GM12878 (cell line): ENCODE measurements at regions not wholly inside any gene's neighbourhood (a gene's known extent, or its start where the extent isn't known, plus 50 kb on each side); places are given as distances from the start of the nearest gene placed in this dataset.

Experiments used
- ATAC-seq: fragments of 200-7000 bp; cut with Tn5 transposase; 3 replicates; pipeline ENCODE4 v1.9.1; 2020; ENCODE audit warnings: mild to moderate bottlenecking, moderate library complexity
- BruUV-seq: library from RNA; stranded (reverse); fragments of 400-500 nt; replicated peaks from 2 replicates; lab custom pipeline; 2021; lab: Mats Ljungman, UMichigan
- CTCF ChIA-PET: fragments of 300-600 bp; sonication (Branson Sonifier 250); formaldehyde crosslinking; extraction: SDS; loops from one replicate; lab custom pipeline; 2021; ENCODE audit warnings: inconsistent platforms; lab: Yijun Ruan, JAX
- POLR2A ChIA-PET: fragments of 350-600 bp; formaldehyde crosslinking; extraction: SDS; loops from one replicate; lab custom pipeline; 2021; ENCODE audit warnings: inconsistent platforms; lab: Charles Lee
- RAD21 ChIA-PET: fragments of 300-600 bp; sonication (Branson Sonifier 250); formaldehyde crosslinking; loops from one replicate; lab custom pipeline; 2023; ENCODE audit warnings: antibody characterized with exemption; ENCODE audit not compliant: unreplicated experiment; lab: Charles Lee
- SMC1A ChIA-PET: fragments of 300-600 bp; sonication (Branson Sonifier 250); formaldehyde crosslinking; loops from one replicate; lab custom pipeline; 2023; ENCODE audit not compliant: unreplicated experiment, uncharacterized antibody; lab: Charles Lee
- DNase-seq: peaks from one replicate; pipeline ENCODE4 v3.0.0-alpha.2; 2011; ENCODE audit warnings: low read depth, low spot score
- FAIRE-seq: peaks from 3 replicates; lab custom pipeline; 2011; peaks lifted over from hg19 to GRCh38; lab: Jason Lieb, UNC
- H2AFZ ChIP-seq: 2 replicates; pipeline ENCODE4 v1.6.0; 2011; ENCODE audit warnings: low read depth, low read length, control low read depth; ENCODE audit not compliant: control insufficient read depth
- H3K27ac ChIP-seq: 2 replicates; pipeline ENCODE4 v1.5.1; 2011; ENCODE audit warnings: control low read depth; ENCODE audit not compliant: control insufficient read depth, insufficient read depth
- H3K27me3 ChIP-seq, 2 experiments: replicated peaks in 1 of 2; 2 replicates each; pipeline versions ENCODE4 v1.6.0 to v1.6.1; 2011; ENCODE audit warnings: low read length in 1 of 2; ENCODE audit not compliant: control insufficient read depth in 2 of 2, insufficient read depth in 2 of 2
- H3K36me3 ChIP-seq, 2 experiments: 2 replicates each; pipeline ENCODE4 v1.5.1; 2011; ENCODE audit warnings: low read length in 1 of 2; ENCODE audit not compliant: control insufficient read depth in 2 of 2, insufficient read depth in 2 of 2
- H3K4me1 ChIP-seq: 2 replicates; pipeline ENCODE4 v1.6.1; 2011; ENCODE audit warnings: mild to moderate bottlenecking, low read length, moderate library complexity, mixed read lengths; ENCODE audit not compliant: control insufficient read depth, insufficient read depth
- H3K4me2 ChIP-seq: 2 replicates; pipeline ENCODE4 v1.6.0; 2011; ENCODE audit warnings: control low read depth; ENCODE audit not compliant: control insufficient read depth, insufficient read depth
- H3K4me3 ChIP-seq: fragments of 200-600 bp; sonication (generic); 2 replicates; pipeline ENCODE4 v1.5.1; 2016
- H3K79me2 ChIP-seq: 2 replicates; pipeline ENCODE4 v1.6.0; 2011; ENCODE audit warnings: low read length; ENCODE audit not compliant: control insufficient read depth, insufficient read depth
- H3K9ac ChIP-seq: 2 replicates; pipeline ENCODE4 v1.8.0; 2011; ENCODE audit warnings: low read length, control low read depth, mixed read lengths; ENCODE audit not compliant: control insufficient read depth, insufficient read depth
- H3K9me3 ChIP-seq: replicated peaks from 3 replicates; pipeline ENCODE4 v1.5.1; 2011; ENCODE audit warnings: mild to moderate bottlenecking, low read length; ENCODE audit not compliant: control insufficient read depth, insufficient read depth
- H4K20me1 ChIP-seq: 2 replicates; pipeline ENCODE4 v1.6.0; 2011; ENCODE audit not compliant: control insufficient read depth, insufficient read depth
- BACH1 ChIP-seq: fragments of 450-650 bp; IDR thresholded peaks from 2 replicates; pipeline ENCODE4 v1.6.1; 2017; ENCODE audit warnings: mild to moderate bottlenecking, borderline replicate concordance
- BMI1 ChIP-seq: fragments of 450-650 bp; IDR thresholded peaks from 2 replicates; pipeline ENCODE4 v1.6.1; 2016; ENCODE audit warnings: mild to moderate bottlenecking, moderate library complexity, borderline replicate concordance
- CHD4 ChIP-seq: fragments of 200-600 bp; sonication (generic); IDR thresholded peaks from 2 replicates; pipeline ENCODE4 v1.6.1; 2016; ENCODE audit warnings: mild to moderate bottlenecking
- CREM ChIP-seq: IDR thresholded peaks from 2 replicates; pipeline ENCODE4 v1.6.1; 2014; ENCODE audit warnings: antibody characterized with exemption, low read depth
- GABPA ChIP-seq: IDR thresholded peaks from 2 replicates; pipeline ENCODE4 v1.6.1; 2014; ENCODE audit warnings: antibody characterized with exemption, low read depth, mild to moderate bottlenecking, inconsistent platforms
- GATAD2B ChIP-seq: fragments of 450-650 bp; conservative IDR thresholded peaks from 2 replicates; pipeline ENCODE4 v1.6.1; 2017; ENCODE audit warnings: low read depth, mild to moderate bottlenecking, moderate library complexity
- IKZF2 ChIP-seq, 2 experiments: fragments of 450-650 bp; IDR thresholded peaks; 2 replicates each; pipeline ENCODE4 v1.6.1; 2017; ENCODE audit warnings: mild to moderate bottlenecking in 2 of 2, moderate library complexity in 2 of 2
- JUND ChIP-seq: IDR thresholded peaks from 2 replicates; pipeline ENCODE4 v1.6.1; 2012; ENCODE audit warnings: low read depth, mild to moderate bottlenecking, low read length, improper control_type of control experiment, moderate library complexity
- KLF5 ChIP-seq: fragments of 450-650 bp; IDR thresholded peaks from 2 replicates; pipeline ENCODE4 v1.6.1; 2014; ENCODE audit warnings: mild to moderate bottlenecking; ENCODE audit not compliant: partially characterized antibody
- MTA2 ChIP-seq: fragments of 450-650 bp; IDR thresholded peaks from 2 replicates; pipeline ENCODE4 v1.6.1; 2016; ENCODE audit warnings: low read depth, mild to moderate bottlenecking, moderate library complexity
- NFYB ChIP-seq: IDR thresholded peaks from 2 replicates; pipeline ENCODE4 v1.6.1; 2011; ENCODE audit warnings: low read depth, mild to moderate bottlenecking, low read length, improper control_type of control experiment, moderate library complexity; ENCODE audit not compliant: insufficient read depth
- PML ChIP-seq: IDR thresholded peaks from 2 replicates; pipeline ENCODE4 v1.6.1; 2012; ENCODE audit warnings: low read length, inconsistent platforms
- POLR2AphosphoS5 ChIP-seq: IDR thresholded peaks from 2 replicates; pipeline ENCODE4 v1.6.1; 2011; ENCODE audit warnings: mild to moderate bottlenecking, low read length, inconsistent platforms
- SMAD5 ChIP-seq: IDR thresholded peaks from 2 replicates; pipeline ENCODE4 v1.6.1; 2016; ENCODE audit warnings: antibody characterized with exemption, low read depth
- TCF3 ChIP-seq: IDR thresholded peaks from 2 replicates; pipeline ENCODE4 v1.6.1; 2012; ENCODE audit warnings: low read depth, mild to moderate bottlenecking, low read length, borderline replicate concordance; ENCODE audit not compliant: insufficient read depth
- ZNF207 ChIP-seq: fragments of 450-650 bp; IDR thresholded peaks from 2 replicates; pipeline ENCODE4 v1.6.1; 2014; ENCODE audit warnings: antibody characterized with exemption, mild to moderate bottlenecking, borderline replicate concordance
- ZNF217 ChIP-seq: fragments of 450-650 bp; IDR thresholded peaks from 2 replicates; pipeline ENCODE4 v1.6.1; 2017; ENCODE audit warnings: antibody characterized with exemption, mild to moderate bottlenecking
- WGBS: methylation state at CpG from one replicate; pipeline ENCODE4 v1.1.6; 2016; ENCODE audit warnings: low lambda C conversion rate; ENCODE audit not compliant: insufficient replicate concordance, insufficient coverage; ENCODE audit errors: missing lambda C conversion rate; 5-methylcytosine and 5-hydroxymethylcytosine counted together
- in situ Hi-C: fragments of 300-500 bp; cut with MboI; formaldehyde crosslinking; loops from 9 replicates; pipeline ENCODE4 v1.14.3; 2018; ENCODE audit warnings: mixed read lengths
- intact Hi-C: fragments of 100-400 bp; cut with micrococcal nuclease; formaldehyde crosslinking; loops from one replicate; pipeline ENCODE4 v1.14.2; 2022; ENCODE audit not compliant: unreplicated experiment
- TF ChIP-seq, protein P1 (sequence below): fragments of 450-650 bp; IDR thresholded peaks from 2 replicates; pipeline ENCODE4 v1.6.1; 2017; ENCODE audit warnings: mild to moderate bottlenecking, moderate library complexity
- TF ChIP-seq, protein P2 (sequence below): fragments of 450-650 bp; IDR thresholded peaks from 2 replicates; pipeline ENCODE4 v1.6.1; 2017; ENCODE audit warnings: low read depth, mild to moderate bottlenecking, moderate library complexity
- TF ChIP-seq, protein P3 (sequence below): IDR thresholded peaks from 2 replicates; pipeline ENCODE4 v1.6.1; 2012; ENCODE audit warnings: low read depth, low read length, improper control_type of control experiment

DNA sequence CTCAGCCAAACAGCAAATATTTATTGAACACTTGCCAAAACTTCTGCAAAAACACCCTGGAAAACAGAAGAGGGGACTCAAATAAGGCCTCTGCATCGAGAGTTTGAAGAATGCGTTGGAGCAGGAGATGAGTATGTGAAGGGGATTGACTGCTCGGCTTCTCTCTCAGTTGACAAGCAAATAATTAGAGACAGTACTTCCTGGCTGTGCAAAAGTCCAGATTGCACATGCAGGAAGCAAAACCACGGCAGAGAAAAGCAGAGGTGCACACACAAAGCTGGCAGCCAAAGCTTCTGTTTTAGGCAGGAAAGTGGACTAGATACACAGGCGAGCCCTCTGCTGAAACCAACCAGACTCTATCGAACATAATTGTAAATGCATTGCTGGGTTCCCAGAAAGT is 343.6 kb upstream of the MGMT start:
- no peaks in the 10 kb centered on the region for H3K4me1 ChIP-seq
- in situ Hi-C loops (no loop called here), intact Hi-C loops (no loop called here)
- ChIA-PET POLR2A (no interaction called here), CTCF (no interaction called here), RAD21 (no interaction called here), SMC1A (no interaction called here)
- no peak overlapping the region for H3K4me3 ChIP-seq
- H3K9ac ChIP-seq = no peak overlapping the region
- no peaks in the 10 kb centered on the region for H3K36me3 ChIP-seq
- no peak overlapping the region for H3K4me2 ChIP-seq
- 23% methylated on average over 6 of the region's 6 CpGs for WGBS
- FAIRE-seq (no peak), DNase-seq (no peak), ATAC-seq (no peak)
- H3K27ac ChIP-seq = no peak overlapping the region
- no peaks in the 10 kb centered on the region for H3K79me2 ChIP-seq
- no peaks in the 10 kb centered on the region for H3K9me3 ChIP-seq
- no peaks in the 10 kb centered on the region for H3K27me3 ChIP-seq
- H2AFZ ChIP-seq = no peak overlapping the region
- no TSS peak for BruUV-seq
- no peaks in the 10 kb centered on the region for H4K20me1 ChIP-seq
- TF ChIP-seq ZNF207 (no peak), SMAD5 (no peak), MTA2 (no peak), CHD4 (no peak), CREM (no peak), BMI1 (no peak), TCF3 (no peak), IKZF2 (IDR thresholded peaks at IDR 0.05) (no peak), PML (no peak), BACH1 (no peak), GABPA (no peak), NFYB (no peak), POLR2AphosphoS5 (no peak), KLF5 (no peak), GATAD2B (no peak), ZNF217 (no peak), JUND (no peak)
- TF ChIP-seq, protein P1, sequence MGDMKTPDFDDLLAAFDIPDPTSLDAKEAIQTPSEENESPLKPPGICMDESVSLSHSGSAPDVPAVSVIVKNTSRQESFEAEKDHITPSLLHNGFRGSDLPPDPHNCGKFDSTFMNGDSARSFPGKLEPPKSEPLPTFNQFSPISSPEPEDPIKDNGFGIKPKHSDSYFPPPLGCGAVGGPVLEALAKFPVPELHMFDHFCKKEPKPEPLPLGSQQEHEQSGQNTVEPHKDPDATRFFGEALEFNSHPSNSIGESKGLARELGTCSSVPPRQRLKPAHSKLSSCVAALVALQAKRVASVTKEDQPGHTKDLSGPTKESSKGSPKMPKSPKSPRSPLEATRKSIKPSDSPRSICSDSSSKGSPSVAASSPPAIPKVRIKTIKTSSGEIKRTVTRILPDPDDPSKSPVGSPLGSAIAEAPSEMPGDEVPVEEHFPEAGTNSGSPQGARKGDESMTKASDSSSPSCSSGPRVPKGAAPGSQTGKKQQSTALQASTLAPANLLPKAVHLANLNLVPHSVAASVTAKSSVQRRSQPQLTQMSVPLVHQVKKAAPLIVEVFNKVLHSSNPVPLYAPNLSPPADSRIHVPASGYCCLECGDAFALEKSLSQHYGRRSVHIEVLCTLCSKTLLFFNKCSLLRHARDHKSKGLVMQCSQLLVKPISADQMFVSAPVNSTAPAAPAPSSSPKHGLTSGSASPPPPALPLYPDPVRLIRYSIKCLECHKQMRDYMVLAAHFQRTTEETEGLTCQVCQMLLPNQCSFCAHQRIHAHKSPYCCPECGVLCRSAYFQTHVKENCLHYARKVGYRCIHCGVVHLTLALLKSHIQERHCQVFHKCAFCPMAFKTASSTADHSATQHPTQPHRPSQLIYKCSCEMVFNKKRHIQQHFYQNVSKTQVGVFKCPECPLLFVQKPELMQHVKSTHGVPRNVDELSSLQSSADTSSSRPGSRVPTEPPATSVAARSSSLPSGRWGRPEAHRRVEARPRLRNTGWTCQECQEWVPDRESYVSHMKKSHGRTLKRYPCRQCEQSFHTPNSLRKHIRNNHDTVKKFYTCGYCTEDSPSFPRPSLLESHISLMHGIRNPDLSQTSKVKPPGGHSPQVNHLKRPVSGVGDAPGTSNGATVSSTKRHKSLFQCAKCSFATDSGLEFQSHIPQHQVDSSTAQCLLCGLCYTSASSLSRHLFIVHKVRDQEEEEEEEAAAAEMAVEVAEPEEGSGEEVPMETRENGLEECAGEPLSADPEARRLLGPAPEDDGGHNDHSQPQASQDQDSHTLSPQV = no peak
- TF ChIP-seq, protein P2, sequence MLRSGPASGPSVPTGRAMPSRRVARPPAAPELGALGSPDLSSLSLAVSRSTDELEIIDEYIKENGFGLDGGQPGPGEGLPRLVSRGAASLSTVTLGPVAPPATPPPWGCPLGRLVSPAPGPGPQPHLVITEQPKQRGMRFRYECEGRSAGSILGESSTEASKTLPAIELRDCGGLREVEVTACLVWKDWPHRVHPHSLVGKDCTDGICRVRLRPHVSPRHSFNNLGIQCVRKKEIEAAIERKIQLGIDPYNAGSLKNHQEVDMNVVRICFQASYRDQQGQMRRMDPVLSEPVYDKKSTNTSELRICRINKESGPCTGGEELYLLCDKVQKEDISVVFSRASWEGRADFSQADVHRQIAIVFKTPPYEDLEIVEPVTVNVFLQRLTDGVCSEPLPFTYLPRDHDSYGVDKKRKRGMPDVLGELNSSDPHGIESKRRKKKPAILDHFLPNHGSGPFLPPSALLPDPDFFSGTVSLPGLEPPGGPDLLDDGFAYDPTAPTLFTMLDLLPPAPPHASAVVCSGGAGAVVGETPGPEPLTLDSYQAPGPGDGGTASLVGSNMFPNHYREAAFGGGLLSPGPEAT = no peak
- TF ChIP-seq, protein P3, sequence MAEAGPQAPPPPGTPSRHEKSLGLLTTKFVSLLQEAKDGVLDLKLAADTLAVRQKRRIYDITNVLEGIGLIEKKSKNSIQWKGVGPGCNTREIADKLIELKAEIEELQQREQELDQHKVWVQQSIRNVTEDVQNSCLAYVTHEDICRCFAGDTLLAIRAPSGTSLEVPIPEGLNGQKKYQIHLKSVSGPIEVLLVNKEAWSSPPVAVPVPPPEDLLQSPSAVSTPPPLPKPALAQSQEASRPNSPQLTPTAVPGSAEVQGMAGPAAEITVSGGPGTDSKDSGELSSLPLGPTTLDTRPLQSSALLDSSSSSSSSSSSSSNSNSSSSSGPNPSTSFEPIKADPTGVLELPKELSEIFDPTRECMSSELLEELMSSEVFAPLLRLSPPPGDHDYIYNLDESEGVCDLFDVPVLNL = no peak
